ENCODE measurements at regions not wholly inside any gene's neighbourhood (a gene's known extent, or its start where the extent isn't known, plus 50 kb on each side); places are given as distances from the start of the nearest gene placed in this dataset.

GRCh38 chr16:49129935-49130334 is 151.7 kb downstream of the CBLN1 start:
- TF ChIP-seq CTCF (IDR thresholded peaks at IDR 0.05) (no peak), EZH2 (IDR thresholded peaks at IDR 0.05; ENCODE audit: borderline replicate concordance, insufficient read depth, low read depth, low read length, poor library complexity, severe bottlenecking) (no peak)

Measured in B cell (primary cell).